ENCODE measurements at regions not wholly inside any gene's neighbourhood (a gene's known extent, or its start where the extent isn't known, plus 50 kb on each side); places are given as distances from the start of the nearest gene placed in this dataset.
"Not testable (repeated sequence)": the region's sequence is repeated elsewhere in the genome, so short reads cannot be mapped to it uniquely, and the experiment has no call there.

DNA sequence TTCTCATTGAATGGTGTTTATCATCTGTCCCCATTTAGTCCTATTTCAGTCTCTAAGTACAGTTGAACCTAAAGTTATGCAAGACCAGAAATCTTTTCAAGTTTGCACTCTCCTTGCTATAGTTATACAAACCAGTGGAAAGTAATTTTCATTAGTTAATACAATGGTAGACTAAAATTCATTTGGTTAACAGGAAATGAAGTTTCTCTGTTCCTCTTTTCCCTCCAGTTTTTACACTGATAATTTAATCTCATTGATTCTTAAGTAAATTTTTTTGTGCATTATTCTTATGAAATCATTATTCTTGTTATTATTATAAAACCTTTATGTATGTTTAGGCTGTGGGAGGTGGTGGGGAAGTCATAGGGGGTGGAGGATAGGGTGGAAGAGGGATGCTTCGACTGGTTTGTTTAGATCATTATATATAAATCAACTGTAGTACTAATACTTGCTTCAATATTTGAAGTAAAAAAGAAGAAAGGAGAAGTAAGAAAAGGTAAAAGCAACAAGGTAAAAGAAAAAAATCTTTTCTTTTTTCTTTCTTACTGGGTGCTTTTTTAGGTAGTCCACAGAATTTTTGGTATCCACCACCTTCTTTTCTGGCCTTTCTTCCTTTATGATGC is 104.1 kb downstream of the GPR85 start:
- no peak for DNase-seq (ENCODE audit: extremely low read depth, low read depth)

DNA sequence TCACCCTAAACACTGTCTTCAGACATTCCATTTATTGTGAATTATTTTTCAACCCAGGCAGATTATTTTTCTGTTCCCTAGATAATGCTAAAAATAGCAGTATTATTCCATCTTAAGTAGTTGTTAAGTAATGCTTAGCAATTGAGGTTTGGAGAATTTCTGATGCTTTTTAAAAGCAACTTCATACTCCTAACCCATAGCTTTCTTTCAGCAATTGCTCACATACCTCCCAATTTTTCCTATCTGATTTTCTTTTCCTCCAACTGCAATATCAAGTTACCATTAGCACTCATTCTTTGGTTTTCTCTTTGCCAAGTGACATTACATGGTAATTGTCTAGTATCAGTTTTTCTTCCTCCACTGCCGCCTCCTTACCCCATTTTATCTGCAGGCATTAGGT is 104.7 kb downstream of the GPR85 start:
- DNase-seq (ENCODE audit: extremely low read depth, low read depth): no peak

DNA sequence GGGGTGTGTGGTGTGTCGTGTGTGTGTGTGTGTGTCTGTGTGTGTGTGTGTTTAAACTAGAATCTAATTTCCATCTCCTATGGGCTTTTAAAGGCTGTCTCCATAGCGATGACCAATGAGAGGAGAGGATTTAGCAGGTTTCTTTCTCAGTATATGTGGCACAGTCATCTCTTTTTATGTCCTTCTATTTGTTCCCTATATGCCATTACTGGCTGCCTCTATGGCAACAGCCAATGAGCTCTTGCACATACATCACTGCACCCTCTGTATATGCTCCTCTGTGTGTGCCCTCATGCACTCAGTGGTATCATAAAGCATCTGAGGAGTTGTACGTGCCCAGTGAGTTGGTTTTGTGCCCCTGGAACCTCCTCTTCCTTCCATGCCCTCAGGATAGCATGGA is 107.6 kb downstream of the GPR85 start:
- not testable (repeated sequence) for DNase-seq (ENCODE audit: extremely low read depth, low read depth)

DNA sequence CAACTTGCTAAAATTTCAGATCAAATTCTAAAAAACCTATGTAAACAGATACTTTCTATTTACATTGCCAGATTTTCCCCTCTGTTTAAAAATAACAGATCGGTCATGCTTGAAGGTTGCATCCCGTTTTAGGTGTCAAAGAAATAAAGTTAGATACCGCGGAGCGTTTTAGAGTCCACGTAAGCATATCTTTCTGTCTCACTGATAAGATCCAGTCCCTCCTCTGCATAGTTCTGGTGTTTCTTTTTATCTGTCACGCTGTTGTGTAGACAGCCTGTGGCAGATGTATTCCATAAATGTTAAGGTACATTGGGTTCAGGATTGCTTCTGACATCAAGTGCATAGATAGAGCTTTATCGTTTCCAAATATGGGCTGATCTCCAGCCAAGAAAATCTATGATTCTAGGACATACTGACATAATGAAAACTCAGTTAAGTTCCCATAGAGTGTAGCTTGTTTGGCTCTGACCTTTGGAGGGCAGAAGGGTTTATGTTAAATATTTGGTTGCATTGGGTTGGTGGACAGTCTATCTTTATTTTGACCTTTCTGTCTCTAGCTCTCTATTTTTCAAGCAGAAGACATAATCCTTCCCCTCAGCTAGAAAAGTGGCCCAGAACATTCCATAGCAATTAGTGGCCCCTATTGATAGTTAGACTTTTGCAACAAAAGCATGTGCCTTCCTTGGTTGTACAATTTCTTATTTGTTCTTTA is 109.2 kb downstream of the GPR85 start:
- DNase-seq (ENCODE audit: extremely low read depth, low read depth): not testable (repeated sequence)

DNA sequence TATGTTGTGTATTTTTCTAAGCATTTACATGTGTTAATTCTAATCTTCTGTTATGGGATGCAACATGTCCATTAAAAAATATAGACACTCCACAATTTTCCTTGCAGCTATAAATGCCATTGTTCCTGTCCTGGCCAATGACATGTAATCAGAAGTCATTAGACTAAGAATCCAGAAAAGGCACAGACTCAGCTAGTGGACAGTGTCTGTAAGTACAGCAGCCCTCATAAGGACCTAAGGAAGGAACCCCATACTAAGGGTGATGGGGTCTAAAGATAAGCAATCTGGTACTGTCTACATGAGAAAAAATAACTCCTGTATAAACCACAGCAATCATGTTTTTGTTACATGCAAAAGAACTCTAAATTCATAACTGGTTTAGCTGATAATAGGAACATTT is 115.9 kb downstream of the GPR85 start:
- no peak for DNase-seq (ENCODE audit: extremely low read depth, low read depth)

DNA sequence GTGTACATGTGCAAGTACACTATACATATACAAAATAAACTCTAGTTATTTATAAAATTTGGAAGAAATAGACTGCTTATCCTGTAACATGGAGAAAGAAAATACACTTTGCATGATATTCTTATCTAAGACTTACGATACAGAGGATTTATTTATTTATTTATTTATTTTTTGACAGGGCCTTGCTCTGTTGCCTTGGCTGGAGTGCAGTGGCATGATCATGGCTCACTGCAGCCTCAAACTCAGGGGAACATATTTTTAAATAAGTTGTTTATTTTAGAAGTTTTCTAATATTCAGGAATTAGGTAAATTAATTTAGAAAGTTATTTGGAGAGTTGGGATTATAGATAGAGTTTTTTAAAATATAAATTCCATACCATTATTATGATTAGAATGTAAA is 116.7 kb downstream of the GPR85 start:
- DNase-seq (ENCODE audit: extremely low read depth, low read depth): no peak

DNA sequence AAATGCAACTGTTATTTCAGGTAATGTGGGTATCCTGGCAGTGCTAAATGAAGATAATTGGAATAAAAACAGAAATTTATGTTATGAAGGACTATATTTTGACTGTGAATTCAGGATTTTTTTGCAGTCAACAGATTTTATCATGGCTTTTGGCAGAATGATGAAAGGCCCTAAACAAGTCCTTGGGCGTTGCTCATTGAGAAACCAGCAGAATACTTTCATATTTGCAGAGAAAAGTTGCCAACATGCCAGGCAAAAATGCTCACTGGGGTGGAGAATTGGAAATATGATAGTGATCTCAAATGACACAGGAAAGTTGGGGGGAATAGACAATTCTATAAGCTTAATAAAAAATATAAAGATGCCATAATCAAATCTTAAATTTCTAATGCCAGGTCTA is 121.1 kb downstream of the GPR85 start:
- no peak for DNase-seq (ENCODE audit: extremely low read depth, low read depth)

DNA sequence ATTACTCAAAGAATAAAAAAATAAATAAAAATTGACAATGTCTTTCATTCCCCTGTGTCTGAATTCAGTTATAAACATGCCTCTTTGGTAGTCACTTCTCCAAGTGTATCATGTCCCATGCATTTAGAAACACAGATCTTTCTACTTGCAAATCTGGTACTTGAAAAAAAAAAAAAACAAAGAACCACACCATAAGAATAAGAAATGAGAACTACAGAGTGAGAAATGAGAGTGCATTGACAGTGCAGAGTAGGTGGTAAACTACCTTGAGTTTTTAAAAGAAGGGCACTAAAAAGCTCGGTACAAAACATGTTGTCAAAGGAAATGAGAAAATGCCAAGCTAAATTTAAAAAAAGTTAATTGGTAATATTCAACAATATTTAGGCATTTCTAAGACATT is 123.0 kb downstream of the GPR85 start:
- DNase-seq (ENCODE audit: extremely low read depth, low read depth): no peak

DNA sequence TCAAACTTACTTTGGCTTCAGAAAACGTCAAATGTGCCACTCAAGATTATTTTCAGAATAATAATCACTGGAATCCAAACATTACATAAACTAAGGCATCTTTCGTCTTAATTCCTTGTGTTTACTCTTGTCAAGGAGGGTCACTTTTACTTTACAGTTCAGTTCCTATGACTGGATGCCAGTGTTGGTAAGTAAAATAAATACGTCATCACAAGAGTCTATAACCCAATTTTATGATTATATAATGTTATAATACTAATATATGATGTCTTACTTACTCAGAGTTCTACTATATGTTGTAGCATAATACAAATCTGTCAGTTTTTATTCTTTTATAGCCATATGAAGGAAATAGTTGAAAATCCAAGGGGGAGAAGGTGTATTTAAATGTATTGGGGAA is 123.8 kb downstream of the GPR85 start:
- no peak for DNase-seq (ENCODE audit: extremely low read depth, low read depth)

DNA sequence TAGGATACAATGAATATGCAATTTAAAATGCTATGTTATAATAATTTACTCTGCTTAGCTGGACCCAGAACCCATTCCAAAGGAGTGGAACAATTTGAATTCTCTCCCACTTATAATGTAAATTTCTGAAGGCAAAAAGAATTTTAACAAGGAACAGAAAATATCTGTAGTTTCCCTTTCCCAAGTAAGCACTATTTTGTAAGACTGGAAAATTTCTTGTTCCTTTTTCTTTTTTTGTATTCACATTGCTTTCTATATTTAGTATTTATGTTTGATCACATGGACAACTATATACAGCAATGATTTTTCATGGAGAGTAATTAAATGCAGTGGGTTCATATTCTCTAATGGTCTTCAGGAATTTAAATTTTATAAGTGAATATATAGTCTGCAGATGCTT is 127.4 kb downstream of the GPR85 start:
- no peak for DNase-seq (ENCODE audit: extremely low read depth, low read depth)

DNA sequence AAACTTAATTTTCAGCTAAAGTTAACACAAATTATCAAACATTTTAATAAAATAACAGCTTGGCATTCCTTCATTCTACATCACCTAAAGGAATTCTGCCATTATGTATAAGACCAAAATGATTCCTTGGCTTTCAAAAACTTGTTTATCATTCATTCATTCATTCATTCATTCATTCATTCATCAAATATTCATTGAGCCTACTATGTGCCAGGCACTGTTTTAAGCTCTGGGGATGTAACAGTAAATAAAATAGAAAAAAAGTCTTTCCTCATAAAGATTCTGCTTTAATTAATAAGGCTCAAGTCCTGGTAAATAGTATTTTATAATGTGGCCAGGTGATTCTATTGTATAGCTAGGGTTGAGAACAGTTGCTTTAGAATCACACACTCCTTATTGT is 127.9 kb downstream of the GPR85 start:
- DNase-seq (ENCODE audit: extremely low read depth, low read depth): no peak

DNA sequence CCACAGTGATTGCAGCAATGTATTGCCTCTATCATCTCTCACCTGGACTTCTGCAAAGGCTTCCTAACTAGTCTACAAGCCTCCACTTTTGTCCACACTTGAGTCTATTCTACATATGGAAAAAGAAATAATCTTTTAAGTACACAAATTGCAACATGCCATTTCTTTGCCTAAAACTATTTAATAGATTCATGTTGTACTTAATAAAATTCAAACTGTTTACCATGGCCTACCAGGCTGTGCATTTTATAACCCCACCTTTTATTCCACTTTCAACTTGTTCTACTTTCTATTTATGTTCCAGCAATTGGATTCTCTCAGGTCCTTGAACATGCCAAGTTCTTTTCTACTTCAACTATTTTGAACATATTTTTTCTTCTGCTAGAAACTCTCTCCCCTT is 128.7 kb downstream of the GPR85 start:
- no peak for DNase-seq (ENCODE audit: extremely low read depth, low read depth)

DNA sequence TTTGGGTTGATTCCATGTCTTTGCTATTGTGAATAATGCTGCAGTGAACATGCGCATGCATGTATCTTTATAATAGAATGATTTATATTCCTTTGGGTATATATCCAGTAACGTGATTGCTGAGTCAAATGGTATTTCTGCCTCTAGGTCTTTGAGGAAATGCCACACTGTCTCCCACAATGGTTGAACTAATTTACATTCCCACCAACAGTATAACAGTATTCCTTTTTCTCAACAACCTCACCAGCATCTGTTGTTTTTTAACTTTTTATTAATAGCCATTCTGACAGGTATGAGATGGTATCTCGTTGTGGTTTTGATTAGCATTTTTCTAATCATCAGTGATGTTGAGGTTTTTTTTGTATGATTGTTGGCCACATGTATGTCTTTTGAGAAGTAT is 133.6 kb downstream of the GPR85 start:
- DNase-seq (ENCODE audit: extremely low read depth, low read depth): not testable (repeated sequence)

DNA sequence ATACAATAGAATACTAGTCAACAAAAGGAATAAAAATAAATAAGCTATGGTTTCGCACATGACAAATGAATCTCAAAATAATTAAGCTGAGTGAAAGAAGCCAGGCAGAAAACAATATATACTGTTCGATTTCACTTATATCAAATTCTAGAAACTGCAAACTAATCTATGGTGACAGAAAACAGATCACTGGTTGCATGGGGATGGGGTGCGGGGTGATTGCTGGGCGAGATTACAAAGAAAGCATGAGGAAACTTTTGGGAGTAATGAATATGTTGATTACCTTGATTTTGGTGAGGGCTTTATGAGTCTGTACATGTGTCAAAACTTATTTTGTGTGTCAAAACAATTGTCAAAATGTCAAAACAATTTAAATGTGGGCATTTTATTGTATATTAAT is 135.6 kb downstream of the GPR85 start:
- no peak for DNase-seq (ENCODE audit: extremely low read depth, low read depth)

DNA sequence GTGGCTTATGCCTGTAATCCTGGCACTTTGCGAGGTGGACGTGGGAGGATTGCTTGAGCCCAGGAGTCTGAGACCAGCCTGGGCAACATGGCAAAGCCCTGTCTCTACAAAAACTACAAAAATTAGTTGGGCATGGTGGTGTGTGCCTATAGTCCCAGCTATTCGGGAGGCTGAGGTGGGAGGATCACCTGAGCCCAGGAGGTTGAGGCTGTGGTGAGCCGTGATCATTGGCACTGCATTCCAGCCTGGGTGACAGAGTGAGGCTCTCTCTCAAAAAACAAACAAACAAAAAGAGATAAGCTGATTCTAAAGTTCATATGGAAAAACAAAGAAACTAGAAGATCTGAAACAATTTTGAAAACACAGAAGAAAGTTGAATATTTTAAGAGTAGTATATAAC is 136.9 kb downstream of the GPR85 start:
- DNase-seq (ENCODE audit: extremely low read depth, low read depth): not testable (repeated sequence)

DNA sequence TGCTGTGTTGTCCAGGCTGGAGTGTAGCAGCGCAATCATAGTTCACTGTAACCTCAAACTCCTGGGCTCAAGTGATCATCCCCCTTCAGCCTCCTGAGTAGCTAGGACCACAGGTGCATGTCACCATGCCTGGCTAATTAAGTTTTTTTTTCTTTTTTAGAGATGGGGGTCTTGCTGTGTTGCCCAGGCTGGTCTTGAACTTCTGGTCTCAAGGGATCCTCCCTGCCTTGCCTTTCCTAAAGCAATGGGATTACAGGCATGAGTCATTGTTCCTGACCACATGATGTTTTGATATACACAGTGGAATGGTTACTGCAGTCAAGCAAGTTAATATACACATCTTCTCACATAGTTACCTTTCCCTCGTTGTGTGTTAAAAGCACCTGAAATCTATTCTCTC is 140.3 kb downstream of the GPR85 start:
- no peak for DNase-seq (ENCODE audit: extremely low read depth, low read depth)

DNA sequence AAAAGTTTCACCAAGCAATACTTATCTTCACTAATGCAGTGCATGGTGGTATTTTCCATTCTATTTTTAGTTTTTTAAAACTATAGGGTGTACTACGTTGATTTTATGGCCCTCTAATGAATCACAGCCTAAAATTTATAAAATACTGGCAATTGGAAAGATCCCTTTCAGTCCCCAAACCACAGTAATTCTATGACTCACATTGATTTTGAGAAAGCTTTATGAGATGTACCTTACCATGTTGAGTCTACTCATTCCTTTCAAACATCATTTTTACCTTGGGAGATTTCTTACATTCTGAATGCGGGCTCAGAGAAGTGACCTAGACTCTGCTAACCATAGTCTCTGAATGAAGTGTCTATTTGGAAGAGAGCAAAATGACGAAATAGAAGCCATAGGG is 141.6 kb downstream of the GPR85 start:
- DNase-seq (ENCODE audit: extremely low read depth, low read depth): no peak

DNA sequence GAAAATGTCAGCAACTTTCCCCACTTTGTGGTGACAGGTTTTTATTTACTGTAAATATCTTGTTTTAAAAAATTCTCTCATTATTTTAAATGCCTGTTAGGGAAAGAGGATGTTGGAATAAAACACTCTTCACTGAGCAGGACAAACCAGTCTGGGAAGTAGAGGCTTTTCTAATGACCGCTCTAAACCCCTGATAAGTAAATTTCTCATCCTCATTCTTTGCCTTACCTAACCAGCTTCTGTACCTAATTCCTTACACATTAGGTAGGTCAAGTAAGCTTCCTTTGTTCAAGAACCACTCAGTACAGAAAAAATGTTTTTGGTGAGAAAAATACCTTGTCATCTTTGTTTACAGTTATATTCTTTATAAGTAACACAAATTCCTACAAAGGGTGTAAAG is 143.6 kb downstream of the GPR85 start:
- no peak for DNase-seq (ENCODE audit: extremely low read depth, low read depth)

DNA sequence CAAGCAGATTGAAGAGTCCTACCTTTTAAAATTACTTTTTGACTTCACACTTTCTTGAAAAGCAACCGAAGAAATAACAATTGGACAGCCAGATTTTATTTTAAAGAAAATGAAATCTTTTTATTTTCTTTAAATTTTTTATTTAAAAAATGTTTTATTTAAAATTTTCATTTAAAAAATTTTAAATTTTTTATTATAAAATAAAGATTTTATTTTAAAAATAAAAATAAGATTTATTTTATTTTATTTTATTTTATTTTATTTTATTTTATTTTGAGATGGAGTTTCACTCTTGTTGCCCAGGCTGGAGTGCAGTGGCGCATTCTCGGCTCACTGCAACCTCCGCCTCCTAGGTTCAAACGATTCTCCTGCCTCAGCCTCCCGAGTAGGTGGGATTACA is 144.5 kb downstream of the GPR85 start:
- not testable (repeated sequence) for DNase-seq (ENCODE audit: extremely low read depth, low read depth)

DNA sequence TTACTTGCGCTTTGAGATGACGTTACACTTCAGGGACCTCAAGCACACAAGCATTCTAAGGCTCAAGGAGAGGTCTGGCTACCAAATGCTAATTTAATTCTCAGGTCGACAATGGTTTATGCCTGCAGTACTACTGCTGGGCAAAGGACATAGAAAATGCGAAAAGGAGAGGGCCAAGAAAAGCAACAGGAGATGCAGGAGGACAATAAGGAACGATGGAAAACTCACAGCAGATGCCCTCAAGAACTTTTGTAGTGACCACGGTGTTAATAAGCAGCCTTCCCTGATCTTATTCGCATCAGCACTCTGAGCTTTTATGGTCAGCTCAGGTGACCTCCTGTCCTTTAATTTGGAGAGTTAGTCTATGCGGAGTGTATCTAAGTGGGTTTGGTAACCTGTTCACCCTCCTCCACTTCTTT is 146.3 kb downstream of the GPR85 start:
- no peak for DNase-seq (ENCODE audit: extremely low read depth, low read depth)

DNA sequence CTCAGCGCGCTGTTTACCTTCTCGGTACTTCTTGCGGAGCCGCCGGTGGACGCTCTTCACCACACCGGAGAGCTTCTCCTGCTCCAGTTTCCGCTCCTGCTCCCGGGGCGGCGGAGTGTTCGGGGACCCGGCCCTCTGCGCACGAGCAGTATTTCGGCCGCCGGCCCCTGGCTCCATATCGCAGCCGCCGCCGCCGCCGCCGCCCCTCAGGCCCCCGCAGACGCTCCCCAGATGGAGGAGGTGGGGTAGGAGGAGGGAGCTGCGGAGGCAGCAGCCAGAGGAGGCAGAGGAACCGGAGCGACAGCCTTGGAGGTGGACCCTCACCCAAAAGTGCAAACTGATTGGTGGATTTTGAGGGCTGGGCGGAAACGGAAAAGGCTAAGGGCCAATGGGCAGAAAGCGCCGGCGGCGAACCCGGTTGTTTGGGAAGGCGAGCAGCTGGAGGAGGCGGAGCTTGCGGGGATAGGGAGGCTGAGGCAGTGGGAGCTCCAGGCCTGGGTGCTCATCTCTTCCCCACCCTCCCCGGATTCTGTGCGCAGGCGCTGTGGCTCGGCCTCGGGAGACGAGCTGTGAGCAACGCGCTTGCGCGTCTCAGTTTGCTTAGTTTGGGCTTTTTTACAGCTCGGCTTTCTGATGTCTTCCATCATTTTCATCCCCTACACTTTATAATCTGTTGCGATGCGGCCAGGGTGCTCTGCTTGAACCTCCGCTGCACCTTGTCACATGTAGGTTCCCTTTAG is 146.9 kb downstream of the GPR85 start:
- DNase-seq (ENCODE audit: extremely low read depth, low read depth): peak; percentile 100

Data from NCI-H460 (cell line).